Common myeloid progenitor, CD34-positive (primary cell): ENCODE measurements at regions not wholly inside any gene's neighbourhood (a gene's known extent, or its start where the extent isn't known, plus 50 kb on each side); places are given as distances from the start of the nearest gene placed in this dataset.

Experiments
- CTCF ChIA-PET: fragments of 350-600 bp; sonication (Branson Sonifier 250); formaldehyde crosslinking; loops from one replicate; lab custom pipeline; 2021; ENCODE audit warnings: antibody characterized with exemption; lab: Charles Lee
- POLR2A ChIA-PET: fragments of 350-600 bp; sonication (Branson Sonifier 250); formaldehyde crosslinking; loops from one replicate; lab custom pipeline; 2021; ENCODE audit warnings: antibody characterized with exemption; lab: Charles Lee
- DNase-seq, 3 donors: peaks; one replicate each; pipeline versions ENCODE4 v3.0.0 to v3.0.0-alpha.2; 2013
- H3K27ac ChIP-seq, 2 experiments: 1 replicate in 1 of 2; 2 replicates in 1 of 2; pipeline ENCODE4 v1.7.0; 2013; ENCODE audit warnings: inconsistent platforms in 2 of 2, low read length in 2 of 2, mild to moderate bottlenecking in 2 of 2, low read depth in 1 of 2, moderate library complexity in 1 of 2; ENCODE audit not compliant: severe bottlenecking in 2 of 2, insufficient read depth in 1 of 2, poor library complexity in 1 of 2
- H3K27me3 ChIP-seq, 5 experiments: replicated peaks in 2 of 5; 1 replicate in 3 of 5; 2 replicates in 2 of 5; pipeline versions ENCODE4 v1.6.1 to v1.7.0; 2013; ENCODE audit warnings: low read length in 4 of 5, mild to moderate bottlenecking in 2 of 5, moderate library complexity in 2 of 5, inconsistent platforms in 1 of 5; ENCODE audit not compliant: insufficient read depth in 5 of 5, control insufficient read depth in 4 of 5
- H3K36me3 ChIP-seq, 4 experiments: 1 replicate in 2 of 4; 2 replicates in 2 of 4; pipeline versions ENCODE4 v1.6.1 to v1.7.0; 2013; ENCODE audit warnings: low read length in 3 of 4, control low read depth in 1 of 4, mild to moderate bottlenecking in 1 of 4; ENCODE audit not compliant: control insufficient read depth in 4 of 4, insufficient read depth in 4 of 4
- H3K4me1 ChIP-seq, 4 experiments: 1 replicate in 3 of 4; 2 replicates in 1 of 4; pipeline versions ENCODE4 v1.6.1 to v1.7.1; 2013; ENCODE audit warnings: low read length in 3 of 4, mild to moderate bottlenecking in 3 of 4, control low read depth in 1 of 4, inconsistent platforms in 1 of 4, moderate library complexity in 1 of 4; ENCODE audit not compliant: control insufficient read depth in 4 of 4, insufficient read depth in 4 of 4; ENCODE audit errors: control extremely low read depth in 1 of 4
- H3K4me3 ChIP-seq, 7 experiments: 1 replicate in 4 of 7; 2 replicates in 3 of 7; pipeline versions ENCODE4 v1.5.1 to v1.7.0; 2013; ENCODE audit warnings: mild to moderate bottlenecking in 7 of 7, low read length in 6 of 7, moderate library complexity in 6 of 7, inconsistent platforms in 2 of 7, low read depth in 2 of 7, control low read depth in 1 of 7; ENCODE audit not compliant: insufficient read depth in 4 of 7, control insufficient read depth in 1 of 7; ENCODE audit errors: extremely low read depth in 1 of 7
- H3K9me3 ChIP-seq, 5 experiments: 1 replicate in 4 of 5; 2 replicates in 1 of 5; pipeline versions ENCODE4 v1.6.1 to v1.7.1; 2013; ENCODE audit warnings: low read length in 4 of 5, mild to moderate bottlenecking in 2 of 5, inconsistent platforms in 1 of 5, low read depth in 1 of 5, moderate library complexity in 1 of 5; ENCODE audit not compliant: control insufficient read depth in 4 of 5, insufficient read depth in 2 of 5; ENCODE audit errors: control extremely low read depth in 1 of 5
- WGBS: methylation state at CpG from one replicate; pipeline ENCODE4 v1.1.5; 2013; ENCODE audit not compliant: insufficient coverage; 5-methylcytosine and 5-hydroxymethylcytosine counted together

DNA sequence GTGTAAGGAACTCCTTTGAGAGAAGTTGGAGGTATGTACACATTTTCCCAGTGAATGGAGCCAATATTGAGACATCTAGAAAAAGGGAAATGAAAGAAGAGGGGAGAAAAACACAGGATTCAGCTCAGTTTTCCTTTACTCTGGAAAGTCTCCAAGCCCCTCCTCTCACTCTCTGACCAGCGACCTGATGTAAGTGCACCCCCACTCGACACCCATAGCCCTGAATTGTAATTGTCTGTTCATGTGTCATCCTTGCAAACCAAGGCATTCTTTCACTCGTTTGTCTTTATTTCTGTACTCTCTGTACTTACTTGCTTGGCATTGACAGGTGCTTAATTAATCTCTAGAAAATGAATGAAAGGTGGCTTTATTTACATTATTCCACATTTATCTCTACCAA is 55.7 kb upstream of the CTAGE1 start:
- WGBS: no CpG with 5 or more reads among the region's 3 CpGs
- Histone ChIP-seq H3K9me3 (peaks cover 0 to 2% (median 0%) of the 10 kb centered on the region in 5 experiments), H3K27me3 (peaks cover 0 to 2% (median 0%) of the 10 kb centered on the region in 5 experiments), H3K27ac (no peak overlapping the region), H3K36me3 (no peaks in the 10 kb centered on the region), H3K4me1 (no peaks in the 10 kb centered on the region), H3K4me3 (no peak overlapping the region)
- ChIA-PET CTCF (no interaction called here), POLR2A (no interaction called here)
- no peak for DNase-seq

DNA sequence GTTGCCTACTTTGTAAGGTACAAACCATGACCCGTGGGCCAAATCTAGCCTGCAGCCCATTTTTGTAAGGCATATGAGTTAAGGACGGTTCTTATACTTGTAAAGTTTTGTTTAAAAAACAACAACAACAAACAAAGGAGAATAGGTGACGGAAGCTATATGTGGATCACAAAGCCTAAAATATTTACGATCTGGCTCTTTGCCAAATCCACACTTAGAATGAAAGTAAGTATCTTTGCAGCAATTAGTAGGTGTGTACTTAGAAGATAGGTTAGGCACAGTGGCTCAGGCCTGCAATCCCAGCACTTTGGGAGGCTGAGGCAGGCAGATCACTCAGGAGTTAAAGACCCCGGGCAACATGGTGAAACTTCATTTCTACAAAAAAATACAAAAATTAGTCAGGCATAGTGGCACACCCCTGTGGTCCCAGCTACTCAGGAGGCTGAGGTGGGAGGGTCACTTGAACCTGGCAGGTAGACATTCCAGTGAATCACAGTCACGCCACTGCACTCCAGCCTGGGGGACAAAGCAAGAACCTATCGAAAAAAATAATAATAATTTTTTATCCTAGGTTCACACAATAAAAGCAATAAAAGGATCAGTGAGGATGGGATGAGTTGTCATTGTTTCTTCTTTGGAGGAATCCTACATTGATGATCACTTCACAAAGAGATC is 57.8 kb upstream of the CTAGE1 start:
- peaks cover 0 to 2% (median 0%) of the 10 kb centered on the region in 5 experiments for H3K27me3 ChIP-seq
- no peaks in the 10 kb centered on the region for H3K9me3 ChIP-seq
- no peaks in the 10 kb centered on the region for H3K36me3 ChIP-seq
- no peak for DNase-seq
- H3K4me1 ChIP-seq: no peaks in the 10 kb centered on the region
- POLR2A ChIA-PET: interaction anchor here (0.6 kb wide), 1 partner anchor 517 kb away, joined by 3 read pairs; no protein-coding TSS in a partner anchor
- WGBS: 94% methylated on average over 2 of the region's 7 CpGs
- H3K4me3 ChIP-seq: no peak overlapping the region
- CTCF ChIA-PET: no interaction called here
- no peak overlapping the region for H3K27ac ChIP-seq

DNA sequence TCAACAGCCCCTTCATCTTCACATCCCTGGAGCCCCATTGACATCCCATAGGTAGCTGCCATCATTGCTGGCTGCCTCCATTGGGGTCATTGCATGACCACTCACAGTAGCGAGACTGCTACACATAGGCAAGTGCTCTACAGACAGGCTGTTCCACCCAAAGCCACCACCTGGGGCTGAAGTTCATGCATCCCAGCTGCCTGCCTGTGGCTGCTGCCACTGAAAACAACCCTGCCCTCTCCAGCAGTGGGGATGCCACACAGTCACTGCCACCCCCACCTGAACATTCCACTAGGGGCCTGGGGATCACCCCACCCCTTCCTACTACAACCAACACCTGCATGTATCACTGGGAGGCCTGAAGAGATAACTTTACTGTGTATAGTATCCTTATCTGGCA is 59.5 kb upstream of the CTAGE1 start:
- no peak overlapping the region for H3K27ac ChIP-seq
- no peaks in the 10 kb centered on the region for H3K4me1 ChIP-seq
- H3K9me3 ChIP-seq: no peaks in the 10 kb centered on the region
- H3K36me3 ChIP-seq: no peaks in the 10 kb centered on the region
- no peaks in the 10 kb centered on the region for H3K27me3 ChIP-seq
- 100% methylated on average over 1 of the region's 1 CpG for WGBS
- H3K4me3 ChIP-seq: no peak overlapping the region
- no peak for DNase-seq
- CTCF ChIA-PET: no interaction called here
- POLR2A ChIA-PET: no interaction called here

GRCh38 chr18:22482948-22483347 is 65.2 kb upstream of the CTAGE1 start:
- Histone ChIP-seq H3K27ac (no peak overlapping the region), H3K4me1 (no peaks in the 10 kb centered on the region), H3K36me3 (no peaks in the 10 kb centered on the region), H3K4me3 (no peak overlapping the region), H3K9me3 (no peaks in the 10 kb centered on the region), H3K27me3 (no peaks in the 10 kb centered on the region)
- WGBS: 95% methylated on average over 3 of the region's 3 CpGs
- ChIA-PET CTCF (no interaction called here), POLR2A (no interaction called here)
- DNase-seq: no peak

GRCh38 chr18:22483407-22483806 is 65.7 kb upstream of the CTAGE1 start:
- Histone ChIP-seq H3K4me3 (no peak overlapping the region), H3K27ac (no peak overlapping the region), H3K27me3 (no peaks in the 10 kb centered on the region), H3K4me1 (no peaks in the 10 kb centered on the region), H3K9me3 (no peaks in the 10 kb centered on the region), H3K36me3 (no peaks in the 10 kb centered on the region)
- DNase-seq: peak in 1 of 3 donors; percentile 15
- WGBS: 37% methylated on average over 3 of the region's 5 CpGs
- POLR2A ChIA-PET: no interaction called here
- CTCF ChIA-PET: no interaction called here

GRCh38 chr18:22484471-22484870 is 66.8 kb upstream of the CTAGE1 start:
- no peak overlapping the region for H3K4me3 ChIP-seq
- H3K27ac ChIP-seq: no peak overlapping the region
- H3K27me3 ChIP-seq: no peaks in the 10 kb centered on the region
- POLR2A ChIA-PET: no interaction called here
- no CpG with 5 or more reads among the region's 2 CpGs for WGBS
- DNase-seq: no peak
- H3K4me1 ChIP-seq: no peaks in the 10 kb centered on the region
- CTCF ChIA-PET: no interaction called here
- no peaks in the 10 kb centered on the region for H3K9me3 ChIP-seq
- H3K36me3 ChIP-seq: no peaks in the 10 kb centered on the region

- Histone ChIP-seq H3K4me3 (no peak overlapping the region), H3K27me3 (no peaks in the 10 kb centered on the region), H3K4me1 (no peaks in the 10 kb centered on the region), H3K27ac (no peak overlapping the region), H3K36me3 (no peaks in the 10 kb centered on the region), H3K9me3 (no peaks in the 10 kb centered on the region)
- no peak for DNase-seq
- 74% methylated on average over 4 of the region's 6 CpGs for WGBS
- POLR2A ChIA-PET: no interaction called here
- CTCF ChIA-PET: no interaction called here
Observed at GRCh38 chr18:22485808-22486244, 68.1 kb upstream of the CTAGE1 start.
